NCI-H128 (cell line): ENCODE measurements at regions not wholly inside any gene's neighbourhood (a gene's known extent, or its start where the extent isn't known, plus 50 kb on each side); places are given as distances from the start of the nearest gene placed in this dataset.

Experiments used
- DNase-seq: peaks from one replicate; lab custom pipeline; 2025; ENCODE audit not compliant: unreplicated experiment; lab: John Stamatoyannopoulos, UW

- DNase-seq: no peak
These were observed 425.0 kb downstream of the FAT4 start for GRCh38 chr4:125739760-125740159.

GRCh38 chr4:125741825-125742452 is 427.2 kb downstream of the FAT4 start:
- no peak for DNase-seq

GRCh38 chr4:125744891-125745364 is 430.2 kb downstream of the FAT4 start:
- no peak for DNase-seq

- DNase-seq: no peak
These were observed 434.6 kb downstream of the FAT4 start for GRCh38 chr4:125749354-125749753.

- no peak for DNase-seq
These were observed 435.6 kb downstream of the FAT4 start for GRCh38 chr4:125750399-125750798.

GRCh38 chr4:125750828-125751466 is 436.2 kb downstream of the FAT4 start:
- no peak for DNase-seq

GRCh38 chr4:125758438-125758837 is 443.7 kb downstream of the FAT4 start:
- no peak for DNase-seq

- no peak for DNase-seq
These were observed 445.6 kb downstream of the FAT4 start for GRCh38 chr4:125760201-125760819.

- no peak for DNase-seq
These were observed 446.2 kb downstream of the FAT4 start for GRCh38 chr4:125760956-125761355.

GRCh38 chr4:125762537-125762936 is 447.8 kb downstream of the FAT4 start:
- no peak for DNase-seq

GRCh38 chr4:125765941-125766340 is 451.2 kb downstream of the FAT4 start:
- DNase-seq: no peak

GRCh38 chr4:125770814-125771398 is 456.2 kb downstream of the FAT4 start:
- no peak for DNase-seq

- no peak for DNase-seq
These were observed 457.9 kb downstream of the FAT4 start for GRCh38 chr4:125772680-125773079.

GRCh38 chr4:125773502-125773901 is 458.7 kb downstream of the FAT4 start:
- DNase-seq: no peak

GRCh38 chr4:125773931-125774330 is 459.2 kb downstream of the FAT4 start:
- no peak for DNase-seq

- DNase-seq: no peak
These were observed 461.4 kb downstream of the FAT4 start for GRCh38 chr4:125776146-125776545.

GRCh38 chr4:125780164-125780563 is 465.4 kb downstream of the FAT4 start:
- DNase-seq: no peak

- no peak for DNase-seq
These were observed 466.0 kb downstream of the FAT4 start for GRCh38 chr4:125780747-125781146.

- DNase-seq: no peak
These were observed 466.9 kb downstream of the FAT4 start for GRCh38 chr4:125781651-125782050.

- DNase-seq: no peak
These were observed 470.0 kb downstream of the FAT4 start for GRCh38 chr4:125784741-125785140.

- no peak for DNase-seq
These were observed 473.0 kb downstream of the FAT4 start for GRCh38 chr4:125787707-125788106.

- DNase-seq: no peak
These were observed 474.3 kb downstream of the FAT4 start for GRCh38 chr4:125789023-125789422.
